T-helper 1 cell (primary cell): ENCODE measurements at regions not wholly inside any gene's neighbourhood (a gene's known extent, or its start where the extent isn't known, plus 50 kb on each side); places are given as distances from the start of the nearest gene placed in this dataset.

ENCODE experiments used
- DNase-seq, 5 donors: peaks; one replicate each; pipeline ENCODE4 v3.0.0-alpha.2; 2012 to 2020

- DNase-seq: no peak
Observed at GRCh38 chr2:78873526-78873925, 152.0 kb upstream of the REG3G start.

GRCh38 chr2:78876316-78876688 is 149.2 kb upstream of the REG3G start:
- no peak for DNase-seq

- no peak for DNase-seq
Observed at GRCh38 chr2:78887446-78887845, 138.1 kb upstream of the REG3G start.

- no peak for DNase-seq
Observed at GRCh38 chr2:78890935-78891334, 134.6 kb upstream of the REG3G start.

GRCh38 chr2:78892295-78892694 is 133.2 kb upstream of the REG3G start:
- DNase-seq: no peak

- DNase-seq: no peak
Observed at GRCh38 chr2:78895022-78895421, 130.5 kb upstream of the REG3G start.

- DNase-seq: no peak
Observed at GRCh38 chr2:78896536-78896935, 129.0 kb upstream of the REG3G start.

GRCh38 chr2:78907089-78907488 is 118.4 kb upstream of the REG3G start:
- no peak for DNase-seq

GRCh38 chr2:78908973-78909372 is 116.5 kb upstream of the REG3G start:
- DNase-seq: no peak

- no peak for DNase-seq
Observed at GRCh38 chr2:78910376-78910775, 115.1 kb upstream of the REG3G start.

GRCh38 chr2:78913257-78913656 is 112.2 kb upstream of the REG3G start:
- no peak for DNase-seq

GRCh38 chr2:78925258-78925657 is 100.2 kb upstream of the REG3G start:
- DNase-seq: no peak

- no peak for DNase-seq
Observed at GRCh38 chr2:78928502-78928901, 97.0 kb upstream of the REG3G start.

GRCh38 chr2:78940998-78941397 is 84.5 kb upstream of the REG3G start:
- DNase-seq: no peak

GRCh38 chr2:78941751-78942150 is 83.8 kb upstream of the REG3G start:
- no peak for DNase-seq

GRCh38 chr2:78963881-78964280 is 61.6 kb upstream of the REG3G start:
- DNase-seq: no peak

GRCh38 chr2:78967294-78967693 is 58.2 kb upstream of the REG3G start:
- DNase-seq: no peak

- DNase-seq: no peak
Observed at GRCh38 chr2:78973630-78974029, 51.9 kb upstream of the REG3G start.
